HepG2 (cell line): ENCODE measurements at regions not wholly inside any gene's neighbourhood (a gene's known extent, or its start where the extent isn't known, plus 50 kb on each side); places are given as distances from the start of the nearest gene placed in this dataset.

Experiments
- ATAC-seq: fragments of 200-7000 bp; cut with Tn5 transposase; 3 replicates; pipeline ENCODE4 v1.9.1; 2020; ENCODE audit warnings: mild to moderate bottlenecking, moderate library complexity
- BruUV-seq: library from RNA; stranded (reverse); fragments of 400-500 nt; replicated peaks from 2 replicates; lab custom pipeline; 2021; lab: Mats Ljungman, UMichigan
- CTCF ChIA-PET: fragments of 300-600 bp; formaldehyde crosslinking; extraction: SDS; loops from one replicate; lab custom pipeline; 2021; ENCODE audit warnings: low total read pairs, inconsistent platforms, low intra/inter-chr PET ratio; lab: Yijun Ruan, JAX
- POLR2A ChIA-PET: fragments of 350-600 bp; sonication (Branson Sonifier 250); formaldehyde crosslinking; loops from one replicate; lab custom pipeline; 2020; ENCODE audit warnings: antibody characterized with exemption, inconsistent platforms; lab: Yijun Ruan, JAX
- DNase-seq: peaks from one replicate; pipeline ENCODE4 v3.0.0-alpha.2; 2015; ENCODE audit warnings: low spot score
- FAIRE-seq: peaks from 3 replicates; lab custom pipeline; 2011; peaks lifted over from hg19 to GRCh38; lab: Jason Lieb, UNC
- H2AFZ ChIP-seq: one replicate; pipeline ENCODE4 v1.6.1; 2011; ENCODE audit warnings: low read length, inconsistent platforms
- H3K27ac ChIP-seq: fragments of 300-600 bp; 3 replicates; pipeline ENCODE4 v1.8.0; 2011; ENCODE audit warnings: mixed run types, mild to moderate bottlenecking, mixed read lengths, low read length, inconsistent platforms; ENCODE audit not compliant: insufficient read depth; ENCODE audit errors: extremely low read length
- H3K27me3 ChIP-seq, 2 experiments: fragments of 200-600 bp in 1 of 2; 2 replicates in 1 of 2; 3 replicates in 1 of 2; pipeline versions ENCODE4 v1.6.0 to v1.8.0; 2011; ENCODE audit warnings: low read length in 2 of 2, mild to moderate bottlenecking in 2 of 2, moderate library complexity in 2 of 2, inconsistent platforms in 1 of 2; ENCODE audit not compliant: insufficient read depth in 2 of 2, control insufficient read depth in 1 of 2
- H3K36me3 ChIP-seq, 2 experiments: fragments of 200-600 bp in 1 of 2; replicated peaks in 1 of 2; 2 replicates in 1 of 2; 3 replicates in 1 of 2; pipeline versions ENCODE4 v1.5.1 to v1.8.0; 2011; ENCODE audit warnings: low read length in 2 of 2, inconsistent platforms in 1 of 2; ENCODE audit not compliant: insufficient read depth in 2 of 2, control insufficient read depth in 1 of 2
- H3K4me1 ChIP-seq: 2 replicates; pipeline ENCODE4 v1.5.1; 2012; ENCODE audit warnings: low read length, inconsistent platforms; ENCODE audit not compliant: insufficient read depth
- H3K4me2 ChIP-seq: 2 replicates; pipeline ENCODE4 v1.6.0; 2011; ENCODE audit warnings: low read depth, low read length, inconsistent platforms
- H3K4me3 ChIP-seq, 3 experiments: fragments of 200-600 bp in 1 of 3; sonication (generic), shearing (Covaris generic) in 1 of 3; replicated peaks in 1 of 3; 2 replicates each; pipeline ENCODE4 v1.5.1; 2011 to 2016; ENCODE audit warnings: low read length in 3 of 3, inconsistent platforms in 2 of 3, low read depth in 2 of 3, mild to moderate bottlenecking in 2 of 3, control low read depth in 1 of 3, mixed read lengths in 1 of 3; ENCODE audit not compliant: insufficient read depth in 1 of 3
- H3K79me2 ChIP-seq: one replicate; pipeline ENCODE4 v1.6.1; 2011; ENCODE audit warnings: low read length, inconsistent platforms; ENCODE audit not compliant: insufficient read depth
- H3K9ac ChIP-seq: 2 replicates; pipeline ENCODE4 v1.6.0; 2011; ENCODE audit warnings: mild to moderate bottlenecking, low read depth, low read length, inconsistent platforms; ENCODE audit not compliant: insufficient read depth
- H3K9me3 ChIP-seq: 2 replicates; pipeline ENCODE4 v1.5.1; 2012; ENCODE audit warnings: mild to moderate bottlenecking, low read length
- H4K20me1 ChIP-seq: 2 replicates; pipeline ENCODE4 v1.6.0; 2011; ENCODE audit warnings: inconsistent platforms, mild to moderate bottlenecking, low read length, moderate library complexity; ENCODE audit not compliant: insufficient read depth
- CENPX ChIP-seq: sonication (generic); formaldehyde crosslinking; IDR thresholded peaks from 2 replicates; pipeline ENCODE4 v1.9.0; 2021; ENCODE audit warnings: mild to moderate bottlenecking, missing genetic modification reagents, moderate library complexity
- HMGA1 ChIP-seq: sonication (generic); formaldehyde crosslinking; conservative IDR thresholded peaks from 2 replicates; pipeline ENCODE4 v1.4.0; 2020; ENCODE audit warnings: missing genetic modification reagents
- LCORL ChIP-seq, 2 experiments: fragments of 450-650 bp in 1 of 2; sonication (generic) in 1 of 2; formaldehyde crosslinking in 1 of 2; IDR thresholded peaks; 2 replicates each; pipeline versions ENCODE4 v1.5.0 to v1.6.1; 2017 to 2020; ENCODE audit warnings: antibody characterized with exemption in 1 of 2, missing genetic modification reagents in 1 of 2
- NONO ChIP-seq, 2 experiments: fragments of 450-650 bp in 1 of 2; sonication (generic) in 1 of 2; formaldehyde crosslinking in 1 of 2; IDR thresholded peaks in 1 of 2; conservative IDR thresholded peaks in 1 of 2; 2 replicates each; pipeline versions ENCODE4 v1.6.1 to v1.8.0; 2017 to 2022; ENCODE audit warnings: mild to moderate bottlenecking in 1 of 2, missing genetic modification reagents in 1 of 2, moderate library complexity in 1 of 2
- TRAFD1 ChIP-seq: sonication (generic); formaldehyde crosslinking; IDR thresholded peaks from 2 replicates; pipeline ENCODE4 v1.5.1; 2020; ENCODE audit warnings: missing genetic modification reagents, mild to moderate bottlenecking, borderline replicate concordance
- ZNF552 ChIP-seq: sonication (generic); formaldehyde crosslinking; IDR thresholded peaks from 2 replicates; pipeline ENCODE4 v1.9.0; 2022; ENCODE audit warnings: missing genetic modification reagents, mild to moderate bottlenecking, borderline replicate concordance
- ZNF839 ChIP-seq: sonication (generic); formaldehyde crosslinking; IDR thresholded peaks from 2 replicates; pipeline ENCODE4 v1.4.0; 2020; ENCODE audit warnings: missing genetic modification reagents, mild to moderate bottlenecking, borderline replicate concordance
- WGBS: methylation state at CpG from one replicate; pipeline ENCODE4 v1.1.6; 2017; ENCODE audit warnings: low lambda C conversion rate; 5-methylcytosine and 5-hydroxymethylcytosine counted together
- in situ Hi-C: cut with HindIII; loops from 2 replicates; pipeline ENCODE4 v1.10.0; 2017; ENCODE audit warnings: low pct_unique_long_range_greater_than_20kb; ENCODE audit not compliant: extremely low pct_ligation_motif_present
- intact Hi-C: fragments of 100-400 bp; cut with micrococcal nuclease; formaldehyde crosslinking; loops from one replicate; pipeline ENCODE4 v1.10.0; 2022; ENCODE audit not compliant: unreplicated experiment

- ChIA-PET CTCF (no interaction called here), POLR2A (no interaction called here)
- no peak overlapping the region for H3K4me2 ChIP-seq
- no TSS peak for BruUV-seq
- H3K27me3 ChIP-seq, result no peaks in the 10 kb centered on the region
- intact Hi-C loops (no loop called here), in situ Hi-C loops (no loop called here)
- H3K36me3 ChIP-seq, result no peaks in the 10 kb centered on the region
- H3K27ac ChIP-seq, result no peak overlapping the region
- DNase-seq, result no peak
- FAIRE-seq, result no peak
- no peaks in the 10 kb centered on the region for H3K4me1 ChIP-seq
- H3K9me3 ChIP-seq, result no peaks in the 10 kb centered on the region
- H3K79me2 ChIP-seq, result no peaks in the 10 kb centered on the region
- no peak overlapping the region for H2AFZ ChIP-seq
- TF ChIP-seq NONO (IDR thresholded peaks at IDR 0.05), result no peak
- TF ChIP-seq NONO (CRISPR knock-in tag; conservative IDR thresholded peaks at IDR 0.05), result no peak
- no peak for TF ChIP-seq ZNF552 (CRISPR knock-in tag)
- TF ChIP-seq ZNF839 (CRISPR knock-in tag), result no peak
- no peak for TF ChIP-seq HMGA1 (CRISPR knock-in tag)
- no peak for TF ChIP-seq TRAFD1 (CRISPR knock-in tag)
- no peak for TF ChIP-seq CENPX (CRISPR knock-in tag)
- no peak for TF ChIP-seq LCORL (IDR thresholded peaks at IDR 0.05)
- no peak for TF ChIP-seq LCORL (CRISPR knock-in tag; IDR thresholded peaks at IDR 0.05)
- WGBS, result 3% methylated on average over 2 of the region's 2 CpGs
- H4K20me1 ChIP-seq, result no peaks in the 10 kb centered on the region
- H3K9ac ChIP-seq, result no peak overlapping the region
- no peak overlapping the region for H3K4me3 ChIP-seq
- ATAC-seq, result no peak
Observed at GRCh38 chr7:86437951-86438450, 205.7 kb upstream of the GRM3 start.
